ENCODE measurements at regions not wholly inside any gene's neighbourhood (a gene's known extent, or its start where the extent isn't known, plus 50 kb on each side); places are given as distances from the start of the nearest gene placed in this dataset.

- H3K4me1 ChIP-seq = no peaks in the 10 kb centered on the region
- no peaks in the 10 kb centered on the region for H3K9me3 ChIP-seq
- no peak for DNase-seq
- ATAC-seq = no peak
- H3K27ac ChIP-seq = no peak overlapping the region
- no peak overlapping the region for H3K4me3 ChIP-seq
- no peak for TF ChIP-seq CTCF (IDR thresholded peaks at IDR 0.05)
- H3K27me3 ChIP-seq = no peaks in the 10 kb centered on the region
- intact Hi-C loops (cut with DNase I) = loop anchor here in 1 of 2 donors (10.0 kb wide), 1 partner anchor 419 kb away; no protein-coding TSS in a partner anchor
- H3K36me3 ChIP-seq = no peaks in the 10 kb centered on the region
Observed at GRCh38 chr7:121544238-121544637, 148.1 kb upstream of the FAM3C start.

- TF ChIP-seq CTCF (IDR thresholded peaks at IDR 0.05) = no peak
- intact Hi-C loops (cut with DNase I) = loop anchor here in 1 of 2 donors (10.0 kb wide), 1 partner anchor 417 kb away; no protein-coding TSS in a partner anchor
- Histone ChIP-seq H3K4me3 (no peak overlapping the region), H3K36me3 (no peaks in the 10 kb centered on the region), H3K27ac (no peak overlapping the region), H3K27me3 (no peaks in the 10 kb centered on the region), H3K4me1 (no peaks in the 10 kb centered on the region), H3K9me3 (no peaks in the 10 kb centered on the region)
- no peak for DNase-seq
- no peak for ATAC-seq
Observed at GRCh38 chr7:121541457-121541856, 145.3 kb upstream of the FAM3C start.

GRCh38 chr7:121540138-121540537 is 144.0 kb upstream of the FAM3C start:
- no peak overlapping the region for H3K27ac ChIP-seq
- H3K27me3 ChIP-seq = no peaks in the 10 kb centered on the region
- intact Hi-C loops (cut with DNase I) = loop anchor here in 1 of 2 donors (10.0 kb wide), 1 partner anchor 415 kb away; no protein-coding TSS in a partner anchor
- H3K4me3 ChIP-seq = no peak overlapping the region
- DNase-seq (no peak), ATAC-seq (no peak)
- no peaks in the 10 kb centered on the region for H3K36me3 ChIP-seq
- no peak for TF ChIP-seq CTCF (IDR thresholded peaks at IDR 0.05)
- H3K4me1 ChIP-seq = no peaks in the 10 kb centered on the region
- H3K9me3 ChIP-seq = no peaks in the 10 kb centered on the region

GRCh38 chr7:121537031-121537430 is 140.9 kb upstream of the FAM3C start:
- DNase-seq (no peak), ATAC-seq (no peak)
- TF ChIP-seq CTCF (IDR thresholded peaks at IDR 0.05) = no peak
- Histone ChIP-seq H3K27ac (no peak overlapping the region), H3K9me3 (no peaks in the 10 kb centered on the region), H3K4me1 (no peaks in the 10 kb centered on the region), H3K36me3 (no peaks in the 10 kb centered on the region), H3K4me3 (no peak overlapping the region), H3K27me3 (no peaks in the 10 kb centered on the region)
- intact Hi-C loops (cut with DNase I) = no loop called here

- ATAC-seq = no peak
- no peaks in the 10 kb centered on the region for H3K27me3 ChIP-seq
- H3K4me3 ChIP-seq = no peak overlapping the region
- H3K27ac ChIP-seq = no peak overlapping the region
- H3K4me1 ChIP-seq = peaks cover 0 to 5% of the 10 kb centered on the region in 2 donors
- no peaks in the 10 kb centered on the region for H3K36me3 ChIP-seq
- no peak for DNase-seq
- H3K9me3 ChIP-seq = no peaks in the 10 kb centered on the region
- intact Hi-C loops (cut with DNase I) = no loop called here
- no peak for TF ChIP-seq CTCF (IDR thresholded peaks at IDR 0.05)
Observed at GRCh38 chr7:121531175-121532070, 135.3 kb upstream of the FAM3C start.
